HG02840 (cell line): ENCODE measurements at regions not wholly inside any gene's neighbourhood (a gene's known extent, or its start where the extent isn't known, plus 50 kb on each side); places are given as distances from the start of the nearest gene placed in this dataset.

ENCODE experiments used
- ATAC-seq: cut with Tn5 transposase; IDR thresholded peaks from one replicate; pipeline ENCODE4 v1.9.1; 2021; ENCODE audit warnings: mild to moderate bottlenecking, moderate library complexity, moderate number of reproducible peaks; ENCODE audit not compliant: unreplicated experiment, low FRiP score

GRCh38 chr1:38327559-38327973 is 281.0 kb upstream of the POU3F1 start:
- ATAC-seq: no peak

GRCh38 chr1:38326856-38327255 is 280.3 kb upstream of the POU3F1 start:
- no peak for ATAC-seq

GRCh38 chr1:38326135-38326534 is 279.5 kb upstream of the POU3F1 start:
- no peak for ATAC-seq

GRCh38 chr1:38312753-38313152 is 266.2 kb upstream of the POU3F1 start:
- ATAC-seq: no peak

GRCh38 chr1:38310079-38310478 is 263.5 kb upstream of the POU3F1 start:
- ATAC-seq: no peak

- no peak for ATAC-seq
Observed at GRCh38 chr1:38308780-38309179, 262.2 kb upstream of the POU3F1 start.

- ATAC-seq: no peak
Observed at GRCh38 chr1:38305666-38306065, 259.1 kb upstream of the POU3F1 start.

GRCh38 chr1:38303843-38304242 is 257.2 kb upstream of the POU3F1 start:
- ATAC-seq: no peak

- ATAC-seq: no peak
Observed at GRCh38 chr1:38301040-38301439, 254.4 kb upstream of the POU3F1 start.

- no peak for ATAC-seq
Observed at GRCh38 chr1:38300616-38301015, 254.0 kb upstream of the POU3F1 start.

GRCh38 chr1:38297842-38298241 is 251.2 kb upstream of the POU3F1 start:
- ATAC-seq: no peak

- ATAC-seq: no peak
Observed at GRCh38 chr1:38297246-38297645, 250.7 kb upstream of the POU3F1 start.

- no peak for ATAC-seq
Observed at GRCh38 chr1:38296047-38296446, 249.5 kb upstream of the POU3F1 start.

- ATAC-seq: no peak
Observed at GRCh38 chr1:38293567-38293966, 247.0 kb upstream of the POU3F1 start.

- no peak for ATAC-seq
Observed at GRCh38 chr1:38292969-38293368, 246.4 kb upstream of the POU3F1 start.

GRCh38 chr1:38291906-38292521 is 245.4 kb upstream of the POU3F1 start:
- ATAC-seq: no peak

GRCh38 chr1:38291336-38291735 is 244.7 kb upstream of the POU3F1 start:
- no peak for ATAC-seq

GRCh38 chr1:38289034-38289433 is 242.4 kb upstream of the POU3F1 start:
- ATAC-seq: no peak

GRCh38 chr1:38287547-38287946 is 241.0 kb upstream of the POU3F1 start:
- no peak for ATAC-seq

GRCh38 chr1:38287036-38287435 is 240.4 kb upstream of the POU3F1 start:
- ATAC-seq: no peak

GRCh38 chr1:38285807-38286530 is 239.4 kb upstream of the POU3F1 start:
- ATAC-seq: no peak

GRCh38 chr1:38284953-38285352 is 238.4 kb upstream of the POU3F1 start:
- no peak for ATAC-seq
